BLaER1 treated with 17β-estradiol and CSF1 and Interleukin-3, amounts not matched to agents 10 nM and 100 nM (cell line): ENCODE measurements at regions not wholly inside any gene's neighbourhood (a gene's known extent, or its start where the extent isn't known, plus 50 kb on each side); places are given as distances from the start of the nearest gene placed in this dataset.
"Not testable (repeated sequence)": the region's sequence is repeated elsewhere in the genome, so short reads cannot be mapped to it uniquely, and the experiment has no call there.

Source experiments
- H3K27ac ChIP-seq, 11 experiments: shearing (Covaris generic); formaldehyde crosslinking; 2 replicates each; pipeline ENCODE4 v1.8.1; 2022
- H3K27me3 ChIP-seq, 11 experiments: shearing (Covaris generic); formaldehyde crosslinking; 2 replicates each; pipeline ENCODE4 v1.8.1; 2022
- H3K36me3 ChIP-seq, 11 experiments: shearing (Covaris generic); formaldehyde crosslinking; 2 replicates each; pipeline ENCODE4 v1.8.1; 2022
- H3K4me1 ChIP-seq, 10 experiments: shearing (Covaris generic); formaldehyde crosslinking; 2 replicates each; pipeline ENCODE4 v1.8.1; 2022
- H3K4me2 ChIP-seq, 11 experiments: shearing (Covaris generic); formaldehyde crosslinking; 2 replicates each; pipeline ENCODE4 v1.8.1; 2022
- H3K4me3 ChIP-seq, 10 experiments: shearing (Covaris generic); formaldehyde crosslinking; 2 replicates each; pipeline ENCODE4 v1.8.1; 2022
- H3K9ac ChIP-seq, 11 experiments: shearing (Covaris generic); formaldehyde crosslinking; 2 replicates each; pipeline ENCODE4 v1.8.1; 2022
- H3K9me3 ChIP-seq, 11 experiments: shearing (Covaris generic); formaldehyde crosslinking; replicated peaks in 1 of 11; 2 replicates each; pipeline ENCODE4 v1.8.1; 2022
- H4K20me1 ChIP-seq, 11 experiments: shearing (Covaris generic); formaldehyde crosslinking; 2 replicates each; pipeline ENCODE4 v1.8.1; 2022
- Cebpa-rat ChIP-seq, 11 experiments: shearing (Covaris generic); IDR thresholded peaks; 2 replicates each; pipeline ENCODE4 v1.8.1; 2022

- no peaks in the 10 kb centered on the region for H4K20me1 ChIP-seq
- no peaks in the 10 kb centered on the region for H3K36me3 ChIP-seq
- H3K27me3 ChIP-seq, result no peaks in the 10 kb centered on the region
- no peak for TF ChIP-seq Cebpa-rat (IDR thresholded peaks at IDR 0.05)
- H3K9ac ChIP-seq, result no peak overlapping the region
- H3K9me3 ChIP-seq, result no peaks in the 10 kb centered on the region
- H3K4me2 ChIP-seq, result no peak overlapping the region
- no peak overlapping the region for H3K4me3 ChIP-seq
- H3K27ac ChIP-seq, result no peak overlapping the region
- peaks cover 0 to 26% (median 7%) of the 10 kb centered on the region in 10 experiments; a peak in 10 of 20 replicates for H3K4me1 ChIP-seq
These were observed 287.7 kb downstream of the PCDH7 start for GRCh38 chr4:31007858-31008257.

GRCh38 chr4:31009926-31010325 lies 289.8 kb downstream of the PCDH7 start:
- Histone ChIP-seq H3K27ac (no peak overlapping the region), H3K4me2 (no peak overlapping the region), H3K27me3 (no peaks in the 10 kb centered on the region), H4K20me1 (no peaks in the 10 kb centered on the region), H3K36me3 (no peaks in the 10 kb centered on the region), H3K9me3 (no peaks in the 10 kb centered on the region), H3K4me3 (no peak overlapping the region), H3K4me1 (peaks cover 0 to 31% (median 0%) of the 10 kb centered on the region in 10 experiments; a peak in 3 of 20 replicates), H3K9ac (no peak overlapping the region)
- no peak for TF ChIP-seq Cebpa-rat (IDR thresholded peaks at IDR 0.05)

GRCh38 chr4:31015123-31015522 lies 295.0 kb downstream of the PCDH7 start:
- TF ChIP-seq Cebpa-rat (IDR thresholded peaks at IDR 0.05), result no peak
- Histone ChIP-seq H3K9me3 (no peaks in the 10 kb centered on the region), H3K4me1 (peaks cover 0 to 18% (median 0%) of the 10 kb centered on the region in 10 experiments; a peak in 3 of 20 replicates), H3K4me3 (no peak overlapping the region), H3K4me2 (no peak overlapping the region), H3K36me3 (no peaks in the 10 kb centered on the region), H3K27me3 (no peaks in the 10 kb centered on the region), H4K20me1 (no peaks in the 10 kb centered on the region), H3K9ac (no peak overlapping the region), H3K27ac (no peak overlapping the region)

- Histone ChIP-seq H3K27ac (no peak overlapping the region), H3K9ac (no peak overlapping the region), H3K4me2 (no peak overlapping the region), H3K27me3 (no peaks in the 10 kb centered on the region), H3K4me1 (peaks cover 0 to 18% (median 0%) of the 10 kb centered on the region in 10 experiments; a peak in 3 of 20 replicates), H3K36me3 (no peaks in the 10 kb centered on the region), H3K4me3 (no peak overlapping the region), H4K20me1 (no peaks in the 10 kb centered on the region), H3K9me3 (no peaks in the 10 kb centered on the region)
- no peak for TF ChIP-seq Cebpa-rat (IDR thresholded peaks at IDR 0.05)
These were observed 296.3 kb downstream of the PCDH7 start for GRCh38 chr4:31016322-31017061.

GRCh38 chr4:31020363-31020762 lies 300.2 kb downstream of the PCDH7 start:
- H3K27ac ChIP-seq, result no peak overlapping the region
- H3K27me3 ChIP-seq, result no peaks in the 10 kb centered on the region
- no peak overlapping the region for H3K4me2 ChIP-seq
- H3K4me1 ChIP-seq, result no peaks in the 10 kb centered on the region
- no peak overlapping the region for H3K4me3 ChIP-seq
- no peaks in the 10 kb centered on the region for H3K9me3 ChIP-seq
- H3K36me3 ChIP-seq, result no peaks in the 10 kb centered on the region
- H3K9ac ChIP-seq, result no peak overlapping the region
- H4K20me1 ChIP-seq, result no peaks in the 10 kb centered on the region
- TF ChIP-seq Cebpa-rat (IDR thresholded peaks at IDR 0.05), result no peak

GRCh38 chr4:31021008-31021407 lies 300.8 kb downstream of the PCDH7 start:
- Histone ChIP-seq H3K9ac (no peak overlapping the region), H3K27me3 (no peaks in the 10 kb centered on the region), H4K20me1 (no peaks in the 10 kb centered on the region), H3K4me3 (no peak overlapping the region), H3K4me2 (no peak overlapping the region), H3K9me3 (no peaks in the 10 kb centered on the region), H3K27ac (no peak overlapping the region), H3K4me1 (no peaks in the 10 kb centered on the region), H3K36me3 (no peaks in the 10 kb centered on the region)
- no peak for TF ChIP-seq Cebpa-rat (IDR thresholded peaks at IDR 0.05)

GRCh38 chr4:31022702-31023101 lies 302.5 kb downstream of the PCDH7 start:
- Histone ChIP-seq H3K9me3 (no peaks in the 10 kb centered on the region), H3K9ac (no peak overlapping the region), H3K4me1 (no peaks in the 10 kb centered on the region), H3K4me3 (no peak overlapping the region), H3K27ac (no peak overlapping the region), H3K36me3 (no peaks in the 10 kb centered on the region), H4K20me1 (no peaks in the 10 kb centered on the region), H3K27me3 (no peaks in the 10 kb centered on the region), H3K4me2 (no peak overlapping the region)
- no peak for TF ChIP-seq Cebpa-rat (IDR thresholded peaks at IDR 0.05)

GRCh38 chr4:31023109-31023508 lies 302.9 kb downstream of the PCDH7 start:
- Histone ChIP-seq H3K9me3 (no peaks in the 10 kb centered on the region), H3K4me2 (no peak overlapping the region), H3K4me1 (no peaks in the 10 kb centered on the region), H3K9ac (no peak overlapping the region), H3K27me3 (no peaks in the 10 kb centered on the region), H3K36me3 (no peaks in the 10 kb centered on the region), H3K4me3 (no peak overlapping the region), H4K20me1 (no peaks in the 10 kb centered on the region), H3K27ac (no peak overlapping the region)
- no peak for TF ChIP-seq Cebpa-rat (IDR thresholded peaks at IDR 0.05)

- no peak for TF ChIP-seq Cebpa-rat (IDR thresholded peaks at IDR 0.05)
- no peak overlapping the region for H3K4me3 ChIP-seq
- H4K20me1 ChIP-seq, result no peaks in the 10 kb centered on the region
- H3K4me1 ChIP-seq, result no peaks in the 10 kb centered on the region
- H3K27ac ChIP-seq, result no peak overlapping the region
- H3K4me2 ChIP-seq, result no peak overlapping the region
- H3K9ac ChIP-seq, result no peak overlapping the region
- no peaks in the 10 kb centered on the region for H3K36me3 ChIP-seq
- no peaks in the 10 kb centered on the region for H3K27me3 ChIP-seq
- H3K9me3 ChIP-seq, result no peaks in the 10 kb centered on the region
These were observed 303.6 kb downstream of the PCDH7 start for GRCh38 chr4:31023742-31024141.

GRCh38 chr4:31024781-31025180 lies 304.6 kb downstream of the PCDH7 start:
- not testable (repeated sequence) for H3K9me3 ChIP-seq, H3K4me2 ChIP-seq, H3K27ac ChIP-seq, H3K36me3 ChIP-seq, H3K9ac ChIP-seq, H3K27me3 ChIP-seq, H3K4me1 ChIP-seq, H3K4me3 ChIP-seq, H4K20me1 ChIP-seq
